PC-3 (cell line): ENCODE measurements at regions not wholly inside any gene's neighbourhood (a gene's known extent, or its start where the extent isn't known, plus 50 kb on each side); places are given as distances from the start of the nearest gene placed in this dataset.

Source experiments
- ATAC-seq: fragments of 200-7000 bp; cut with Tn5 transposase; 2 replicates; pipeline ENCODE4 v1.9.1; 2020; ENCODE audit warnings: mild to moderate bottlenecking, moderate library complexity
- BruUV-seq: library from RNA; stranded (reverse); fragments of 400-500 nt; replicated peaks from 2 replicates; lab custom pipeline; 2021; lab: Mats Ljungman, UMichigan
- CTCF ChIA-PET: fragments of 300-600 bp; sonication (Branson Sonifier 250); formaldehyde crosslinking; loops from one replicate; lab custom pipeline; 2022; ENCODE audit warnings: antibody characterized with exemption; lab: Charles Lee
- POLR2A ChIA-PET: fragments of 300-600 bp; sonication (Branson Sonifier 250); formaldehyde crosslinking; loops from one replicate; lab custom pipeline; 2022; ENCODE audit warnings: antibody characterized with exemption; ENCODE audit not compliant: unreplicated experiment; lab: Charles Lee
- DNase-seq: peaks from one replicate; pipeline ENCODE4 v3.0.0-alpha.2; 2015
- H2AFZ ChIP-seq: fragments of 300-600 bp; sonication (generic); 2 replicates; pipeline ENCODE4 v1.6.0; 2016; ENCODE audit warnings: antibody characterized with exemption, low read length
- H3F3A ChIP-seq: fragments of 300-600 bp; sonication (generic); one replicate; pipeline ENCODE4 v1.6.0; 2017; ENCODE audit warnings: antibody characterized with exemption, low read length, control low read depth, mild to moderate bottlenecking; ENCODE audit not compliant: unreplicated experiment
- H3K27ac ChIP-seq: fragments of 300-600 bp; sonication (generic); 2 replicates; pipeline ENCODE4 v1.5.1; 2016; ENCODE audit warnings: mild to moderate bottlenecking, low read length
- H3K27me3 ChIP-seq: fragments of 300-600 bp; sonication (generic); 2 replicates; pipeline ENCODE4 v1.6.1; 2016; ENCODE audit warnings: low read length, mixed read lengths
- H3K36me3 ChIP-seq: fragments of 300-600 bp; sonication (generic); 2 replicates; pipeline ENCODE4 v1.6.1; 2016; ENCODE audit warnings: low read depth, mixed run types, low read length, mixed read lengths
- H3K4me1 ChIP-seq: fragments of 300-600 bp; sonication (generic); 2 replicates; pipeline ENCODE4 v1.5.1; 2016; ENCODE audit warnings: low read length; ENCODE audit not compliant: insufficient read depth
- H3K4me2 ChIP-seq: fragments of 300-600 bp; sonication (generic); 2 replicates; pipeline ENCODE4 v1.6.0; 2016; ENCODE audit warnings: low read length
- H3K4me3 ChIP-seq: fragments of 300-600 bp; sonication (generic); 2 replicates; pipeline ENCODE4 v1.5.1; 2016; ENCODE audit warnings: mild to moderate bottlenecking, low read length, mixed read lengths
- H3K79me2 ChIP-seq: fragments of 300-600 bp; sonication (generic); 2 replicates; pipeline ENCODE4 v1.6.1; 2017; ENCODE audit warnings: low read length, mixed read lengths
- H3K9ac ChIP-seq: fragments of 300-600 bp; sonication (generic); 2 replicates; pipeline ENCODE4 v1.6.0; 2016; ENCODE audit warnings: mild to moderate bottlenecking, low read length
- H3K9me2 ChIP-seq: fragments of 300-600 bp; sonication (generic); replicated peaks from 2 replicates; pipeline ENCODE4 v1.6.1; 2016; ENCODE audit warnings: mixed run types, low read length, mixed read lengths
- H3K9me3 ChIP-seq: fragments of 300-600 bp; sonication (generic); 2 replicates; pipeline ENCODE4 v1.6.1; 2016; ENCODE audit warnings: low read length, mixed read lengths
- H4K20me1 ChIP-seq: fragments of 300-600 bp; sonication (generic); 2 replicates; pipeline ENCODE4 v1.6.1; 2016; ENCODE audit warnings: low read length, mixed read lengths
- EZH2 ChIP-seq: fragments of 300-600 bp; sonication (generic); IDR thresholded peaks from one replicate; pipeline ENCODE4 v1.6.1; 2017; ENCODE audit warnings: antibody characterized with exemption, mild to moderate bottlenecking, low read length; ENCODE audit not compliant: unreplicated experiment
- EZH2phosphoT487 ChIP-seq: fragments of 300-600 bp; sonication (generic); IDR thresholded peaks from 2 replicates; pipeline ENCODE4 v1.6.1; 2018; ENCODE audit warnings: mild to moderate bottlenecking, antibody characterized with exemption, low read length, borderline replicate concordance
- intact Hi-C: fragments of 100-400 bp; cut with micrococcal nuclease; formaldehyde crosslinking; loops from 2 replicates; pipeline ENCODE4 v1.9.0; 2023
- TF ChIP-seq, protein P1 (sequence below): fragments of 300-600 bp; sonication (generic); conservative IDR thresholded peaks from 2 replicates; pipeline ENCODE4 v1.5.1; 2017; ENCODE audit warnings: antibody characterized with exemption, low read depth, mild to moderate bottlenecking, low read length

DNA sequence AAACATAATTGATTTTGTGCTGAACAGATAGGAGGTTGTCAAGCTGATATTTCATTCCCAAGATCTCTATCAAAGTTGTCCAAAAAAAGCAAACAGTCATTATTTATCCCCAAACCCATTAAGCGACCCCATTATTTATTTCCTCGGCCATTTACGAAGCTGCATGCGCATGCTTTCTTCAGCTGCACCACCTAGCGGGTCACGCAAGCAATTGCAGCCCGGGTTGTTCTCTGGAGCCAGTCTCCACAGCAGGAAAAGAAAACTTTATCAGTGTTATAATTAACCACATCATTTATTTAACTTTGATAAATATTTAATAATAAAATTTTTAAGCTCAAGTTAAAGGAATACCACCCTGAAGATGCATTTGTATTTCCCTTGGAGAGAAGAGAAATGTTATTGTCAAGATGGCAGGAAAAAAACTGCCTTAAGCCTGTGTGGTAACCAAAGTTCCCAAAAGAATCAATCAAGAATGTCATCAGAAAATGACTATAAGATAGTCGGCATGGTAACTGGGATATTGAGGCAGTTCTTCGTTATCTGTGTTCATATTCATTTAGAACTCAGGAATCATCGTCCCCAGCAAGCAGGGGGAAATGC lies 304.7 kb downstream of the FBXO15 start:
- CTCF ChIA-PET, result no interaction called here
- TF ChIP-seq, protein P1, sequence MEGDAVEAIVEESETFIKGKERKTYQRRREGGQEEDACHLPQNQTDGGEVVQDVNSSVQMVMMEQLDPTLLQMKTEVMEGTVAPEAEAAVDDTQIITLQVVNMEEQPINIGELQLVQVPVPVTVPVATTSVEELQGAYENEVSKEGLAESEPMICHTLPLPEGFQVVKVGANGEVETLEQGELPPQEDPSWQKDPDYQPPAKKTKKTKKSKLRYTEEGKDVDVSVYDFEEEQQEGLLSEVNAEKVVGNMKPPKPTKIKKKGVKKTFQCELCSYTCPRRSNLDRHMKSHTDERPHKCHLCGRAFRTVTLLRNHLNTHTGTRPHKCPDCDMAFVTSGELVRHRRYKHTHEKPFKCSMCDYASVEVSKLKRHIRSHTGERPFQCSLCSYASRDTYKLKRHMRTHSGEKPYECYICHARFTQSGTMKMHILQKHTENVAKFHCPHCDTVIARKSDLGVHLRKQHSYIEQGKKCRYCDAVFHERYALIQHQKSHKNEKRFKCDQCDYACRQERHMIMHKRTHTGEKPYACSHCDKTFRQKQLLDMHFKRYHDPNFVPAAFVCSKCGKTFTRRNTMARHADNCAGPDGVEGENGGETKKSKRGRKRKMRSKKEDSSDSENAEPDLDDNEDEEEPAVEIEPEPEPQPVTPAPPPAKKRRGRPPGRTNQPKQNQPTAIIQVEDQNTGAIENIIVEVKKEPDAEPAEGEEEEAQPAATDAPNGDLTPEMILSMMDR, result peak; percentile 90
- no peak for TF ChIP-seq EZH2
- Histone ChIP-seq H2AFZ (peak overlapping the region; percentile 76), H3K9me2 (no peaks in the 10 kb centered on the region), H3K36me3 (no peaks in the 10 kb centered on the region; the same call in 1 of the 2 replicates), H3K4me2 (peak overlapping the region; percentile 74), H3F3A (no peaks in the 10 kb centered on the region), H3K79me2 (no peaks in the 10 kb centered on the region), H3K9ac (peak overlapping the region; percentile 20; the same call in 1 of the 2 replicates), H3K4me1 (peaks cover 9% of the 10 kb centered on the region), H4K20me1 (no peaks in the 10 kb centered on the region), H3K27ac (no peak overlapping the region), H3K9me3 (no peaks in the 10 kb centered on the region), H3K27me3 (no peaks in the 10 kb centered on the region), H3K4me3 (peak overlapping the region; percentile 55; the same call in 1 of the 2 replicates)
- no TSS peak for BruUV-seq
- ATAC-seq, result peak; percentile 64
- intact Hi-C loops, result loop anchor here (2.0 to 10.0 kb wide), 7 partner anchors 68 to 558 kb away; no protein-coding TSS in a partner anchor
- POLR2A ChIA-PET, result no interaction called here
- DNase-seq, result peak; percentile 71

DNA sequence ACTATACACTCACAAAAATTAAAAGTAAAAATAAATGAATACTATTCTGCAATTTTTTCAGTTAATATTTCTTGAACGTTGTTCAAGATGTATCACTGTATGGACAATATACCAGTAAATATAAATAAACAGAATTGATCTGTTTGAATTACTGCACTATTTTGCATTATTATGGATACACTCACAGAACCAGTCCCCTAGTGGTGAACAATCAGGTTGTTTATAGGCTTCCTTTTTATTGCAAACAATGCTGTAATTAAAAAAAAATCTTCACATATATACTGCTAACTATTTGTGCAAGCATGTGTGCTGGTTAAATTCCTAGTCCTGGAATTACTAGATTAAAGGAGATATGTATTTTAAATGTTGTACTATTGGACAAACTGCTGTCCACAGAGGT lies 306.0 kb downstream of the FBXO15 start:
- no peaks in the 10 kb centered on the region for H4K20me1 ChIP-seq
- BruUV-seq, result no TSS peak
- H3K9ac ChIP-seq, result no peak overlapping the region
- H3K9me3 ChIP-seq, result no peaks in the 10 kb centered on the region
- H3K4me2 ChIP-seq, result no peak overlapping the region
- H2AFZ ChIP-seq, result no peak overlapping the region
- TF ChIP-seq EZH2, result no peak
- TF ChIP-seq, protein P1, result peak; percentile 59
- no peaks in the 10 kb centered on the region for H3K79me2 ChIP-seq
- DNase-seq (peak; percentile 33), ATAC-seq (peak; percentile 38)
- ChIA-PET POLR2A (interaction anchor here (0.7 kb wide), 1 partner anchor 1079 kb away, joined by 4 read pairs; no protein-coding TSS in a partner anchor), CTCF (interaction anchor here (0.5 kb wide), 1 partner anchor 702 kb away, joined by 3 read pairs; no protein-coding TSS in a partner anchor)
- no peaks in the 10 kb centered on the region for H3K27me3 ChIP-seq
- intact Hi-C loops, result loop anchor here (2.0 to 10.0 kb wide), 7 partner anchors 67 to 557 kb away; no protein-coding TSS in a partner anchor
- no peak overlapping the region for H3K27ac ChIP-seq
- H3K36me3 ChIP-seq, result no peaks in the 10 kb centered on the region; the same call in 1 of the 2 replicates
- H3K4me3 ChIP-seq, result no peak overlapping the region
- peaks cover 6% of the 10 kb centered on the region for H3K4me1 ChIP-seq
- H3F3A ChIP-seq, result no peaks in the 10 kb centered on the region
- no peaks in the 10 kb centered on the region for H3K9me2 ChIP-seq

DNA sequence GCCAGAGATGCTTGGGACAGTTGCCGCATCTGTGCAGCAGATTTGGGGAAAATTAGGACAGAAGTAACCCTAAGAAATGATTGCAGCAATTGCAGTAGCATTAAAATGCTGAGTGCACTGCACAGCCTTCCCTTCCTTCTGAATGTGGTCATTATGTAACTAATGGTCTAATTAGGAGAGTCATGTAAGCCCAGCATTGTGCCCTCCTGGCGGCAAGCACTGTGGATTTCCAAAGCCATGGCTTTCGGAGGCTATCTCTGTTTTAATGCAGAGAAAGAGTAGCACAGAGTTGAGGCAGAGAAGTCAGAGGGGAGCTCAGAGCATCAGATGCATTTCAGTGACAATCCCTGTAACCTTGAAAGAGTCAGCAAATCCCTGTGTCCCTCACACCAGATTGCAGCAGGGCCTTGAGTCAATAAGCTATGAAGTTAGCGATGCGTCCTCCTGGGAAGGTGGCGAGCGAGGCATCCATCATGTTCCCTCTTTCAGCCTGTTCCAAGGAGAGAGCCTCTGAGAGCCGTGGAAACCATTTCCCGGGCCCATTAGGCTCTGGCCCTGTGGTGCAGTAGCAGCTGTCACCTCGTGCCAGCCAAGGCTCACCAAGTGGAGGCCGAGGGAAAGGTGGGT lies 307.2 kb downstream of the FBXO15 start:
- CTCF ChIA-PET, result no interaction called here
- no TSS peak for BruUV-seq
- intact Hi-C loops, result loop anchor here (5.0 to 10.0 kb wide), 6 partner anchors 156 to 556 kb away; no protein-coding TSS in a partner anchor

More for the DNA sequence above, 307.2 kb downstream of the FBXO15 start:
- Histone ChIP-seq H3K4me2 (no peak overlapping the region), H3K27me3 (no peaks in the 10 kb centered on the region), H3K4me3 (no peak overlapping the region), H3K9me2 (no peaks in the 10 kb centered on the region), H3K9ac (no peak overlapping the region), H4K20me1 (no peaks in the 10 kb centered on the region), H3K79me2 (no peaks in the 10 kb centered on the region), H3K9me3 (no peaks in the 10 kb centered on the region), H3K27ac (no peak overlapping the region), H3K36me3 (no peaks in the 10 kb centered on the region; the same call in 1 of the 2 replicates), H3F3A (no peaks in the 10 kb centered on the region), H3K4me1 (peaks cover 6% of the 10 kb centered on the region), H2AFZ (no peak overlapping the region)
- TF ChIP-seq EZH2, result no peak
- no peak for TF ChIP-seq EZH2phosphoT487
- TF ChIP-seq, protein P1, result no peak
- DNase-seq, result no peak
- no peak for ATAC-seq
- POLR2A ChIA-PET, result no interaction called here
